GM10248 (cell line): ENCODE measurements at regions not wholly inside any gene's neighbourhood (a gene's known extent, or its start where the extent isn't known, plus 50 kb on each side); places are given as distances from the start of the nearest gene placed in this dataset.
"Not testable (repeated sequence)": the region's sequence is repeated elsewhere in the genome, so short reads cannot be mapped to it uniquely, and the experiment has no call there.

Experiments
- CTCF ChIA-PET: fragments of 300-600 bp; sonication (Branson Sonifier 250); formaldehyde crosslinking; extraction: SDS; loops from one replicate; lab custom pipeline; 2021; ENCODE audit warnings: antibody characterized with exemption; lab: Yijun Ruan, JAX
- POLR2A ChIA-PET: fragments of 350-650 bp; sonication (Branson Sonifier 250); formaldehyde crosslinking; extraction: SDS; loops from one replicate; lab custom pipeline; 2020; ENCODE audit warnings: antibody characterized with exemption; lab: Yijun Ruan, JAX
- DNase-seq: peaks from one replicate; pipeline ENCODE4 v3.0.0; 2012; ENCODE audit errors: extremely low spot score
- CTCF ChIP-seq: IDR thresholded peaks from 2 replicates; pipeline ENCODE4 v1.5.1; 2012; ENCODE audit warnings: mild to moderate bottlenecking, low read depth; ENCODE audit errors: extremely low read depth, missing control alignments, control extremely low read depth

GRCh38 chr10:65793738-65794425 is 1132.0 kb upstream of the LRRTM3 start:
- no peak for DNase-seq
- TF ChIP-seq CTCF = no peak
- CTCF ChIA-PET = no interaction called here

GRCh38 chr10:65794861-65795260 is 1131.0 kb upstream of the LRRTM3 start:
- POLR2A ChIA-PET, CTCF ChIA-PET, DNase-seq: not testable (repeated sequence)

More at GRCh38 chr10:65793738-65794425, 1132.0 kb upstream of the LRRTM3 start:
- POLR2A ChIA-PET = no interaction called here

GRCh38 chr10:65796472-65796871 is 1129.4 kb upstream of the LRRTM3 start:
- POLR2A ChIA-PET = no interaction called here
- TF ChIP-seq CTCF = no peak
- CTCF ChIA-PET = interaction anchor here (1.0 kb wide), 1 partner anchor 10 kb away, joined by 3 read pairs; no protein-coding TSS in a partner anchor
- no peak for DNase-seq

GRCh38 chr10:65798133-65798532 is 1127.7 kb upstream of the LRRTM3 start:
- POLR2A ChIA-PET = interaction anchor here (0.5 kb wide), 1 partner anchor 47 kb away, joined by 4 read pairs; no protein-coding TSS in a partner anchor
- TF ChIP-seq CTCF = no peak
- CTCF ChIA-PET = interaction anchor here (1.5 kb wide), 1 partner anchor 12 kb away, joined by 3 read pairs; no protein-coding TSS in a partner anchor
- peak; percentile 16 for DNase-seq

GRCh38 chr10:65802391-65802790 is 1123.4 kb upstream of the LRRTM3 start:
- TF ChIP-seq CTCF = no peak
- ChIA-PET POLR2A (no interaction called here), CTCF (no interaction called here)
- no peak for DNase-seq

- POLR2A ChIA-PET = no interaction called here
- TF ChIP-seq CTCF = no peak
- no peak for DNase-seq
- CTCF ChIA-PET = no interaction called here
Observed at GRCh38 chr10:65805511-65805910, 1120.3 kb upstream of the LRRTM3 start.

- ChIA-PET CTCF (no interaction called here), POLR2A (no interaction called here)
- TF ChIP-seq CTCF = no peak
- DNase-seq = no peak
Observed at GRCh38 chr10:65805993-65806392, 1119.8 kb upstream of the LRRTM3 start.
